ENCODE measurements at regions not wholly inside any gene's neighbourhood (a gene's known extent, or its start where the extent isn't known, plus 50 kb on each side); places are given as distances from the start of the nearest gene placed in this dataset.

DNA sequence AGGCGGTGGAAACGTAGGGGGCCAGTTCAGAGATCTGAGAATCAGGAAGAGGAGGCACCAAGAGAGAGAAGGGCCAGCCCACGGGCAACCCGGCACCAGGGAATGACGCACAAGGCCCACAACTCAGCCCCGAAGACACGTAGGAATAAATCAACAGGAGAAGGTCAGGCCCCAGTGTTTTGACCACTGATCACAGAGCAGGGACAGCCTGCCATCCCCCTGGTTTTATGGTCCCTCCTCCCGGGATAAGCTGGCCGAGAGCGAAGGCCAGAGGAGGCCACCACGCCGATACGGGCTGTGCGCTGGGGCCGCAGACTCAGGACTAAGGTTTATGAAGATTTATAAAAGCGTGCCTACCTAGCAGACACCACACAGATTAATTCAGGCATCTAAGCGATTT, 341.4 kb downstream of the ZNF516 start:
- TF ChIP-seq, protein P1, sequence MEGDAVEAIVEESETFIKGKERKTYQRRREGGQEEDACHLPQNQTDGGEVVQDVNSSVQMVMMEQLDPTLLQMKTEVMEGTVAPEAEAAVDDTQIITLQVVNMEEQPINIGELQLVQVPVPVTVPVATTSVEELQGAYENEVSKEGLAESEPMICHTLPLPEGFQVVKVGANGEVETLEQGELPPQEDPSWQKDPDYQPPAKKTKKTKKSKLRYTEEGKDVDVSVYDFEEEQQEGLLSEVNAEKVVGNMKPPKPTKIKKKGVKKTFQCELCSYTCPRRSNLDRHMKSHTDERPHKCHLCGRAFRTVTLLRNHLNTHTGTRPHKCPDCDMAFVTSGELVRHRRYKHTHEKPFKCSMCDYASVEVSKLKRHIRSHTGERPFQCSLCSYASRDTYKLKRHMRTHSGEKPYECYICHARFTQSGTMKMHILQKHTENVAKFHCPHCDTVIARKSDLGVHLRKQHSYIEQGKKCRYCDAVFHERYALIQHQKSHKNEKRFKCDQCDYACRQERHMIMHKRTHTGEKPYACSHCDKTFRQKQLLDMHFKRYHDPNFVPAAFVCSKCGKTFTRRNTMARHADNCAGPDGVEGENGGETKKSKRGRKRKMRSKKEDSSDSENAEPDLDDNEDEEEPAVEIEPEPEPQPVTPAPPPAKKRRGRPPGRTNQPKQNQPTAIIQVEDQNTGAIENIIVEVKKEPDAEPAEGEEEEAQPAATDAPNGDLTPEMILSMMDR (IDR thresholded peaks at IDR 0.05; ENCODE audit: insufficient read depth, low read depth, low read length) = no peak
- no peak overlapping the region for H3K4me3 ChIP-seq (ENCODE audit: low read depth, low read length)
- no peak for DNase-seq (ENCODE audit: low read depth)

DNA sequence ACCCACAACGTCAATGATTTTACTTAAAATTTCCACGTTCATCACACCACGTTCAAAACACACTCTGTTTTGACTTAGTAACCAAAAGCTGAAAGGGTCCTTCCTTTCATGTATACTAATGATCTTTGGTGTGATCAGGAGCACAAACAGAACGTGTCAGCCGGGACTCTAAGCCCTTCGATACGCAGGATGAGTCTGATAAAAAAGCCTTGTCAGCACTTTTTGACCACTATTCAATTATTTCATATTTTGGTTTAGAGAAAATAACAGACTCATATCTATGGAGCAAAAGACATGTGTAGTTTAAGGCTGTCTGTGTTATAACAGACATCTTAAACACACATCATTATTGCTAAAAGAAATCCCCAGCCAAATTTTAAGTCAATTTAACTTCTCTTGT, 345.3 kb downstream of the ZNF516 start:
- no peak overlapping the region for H3K4me3 ChIP-seq (ENCODE audit: low read depth, low read length)
- no peak for DNase-seq (ENCODE audit: low read depth)
- TF ChIP-seq, protein P1 (IDR thresholded peaks at IDR 0.05; ENCODE audit: insufficient read depth, low read depth, low read length) = no peak

DNA sequence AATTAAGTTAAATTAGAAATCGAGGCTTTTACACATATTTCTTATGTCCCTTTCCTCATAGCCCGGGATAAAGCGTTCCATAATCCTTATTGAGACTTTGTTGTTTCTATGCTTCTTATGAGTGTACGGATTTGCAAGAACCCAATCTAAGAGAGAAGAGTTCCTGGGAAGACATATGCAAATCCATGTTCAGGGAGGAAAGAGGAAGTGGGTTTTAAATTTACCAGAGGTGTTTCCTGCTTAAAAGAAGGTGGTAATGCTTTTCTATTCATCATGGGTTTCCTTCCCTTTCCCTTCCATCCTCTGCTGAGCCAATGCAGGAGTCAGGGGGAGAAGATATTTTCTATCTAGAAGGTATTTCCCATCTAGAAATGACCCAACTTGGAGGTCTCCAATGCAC, 345.8 kb downstream of the ZNF516 start:
- TF ChIP-seq, protein P1 (IDR thresholded peaks at IDR 0.05; ENCODE audit: insufficient read depth, low read depth, low read length) = no peak
- no peak overlapping the region for H3K4me3 ChIP-seq (ENCODE audit: low read depth, low read length)
- no peak for DNase-seq (ENCODE audit: low read depth)

DNA sequence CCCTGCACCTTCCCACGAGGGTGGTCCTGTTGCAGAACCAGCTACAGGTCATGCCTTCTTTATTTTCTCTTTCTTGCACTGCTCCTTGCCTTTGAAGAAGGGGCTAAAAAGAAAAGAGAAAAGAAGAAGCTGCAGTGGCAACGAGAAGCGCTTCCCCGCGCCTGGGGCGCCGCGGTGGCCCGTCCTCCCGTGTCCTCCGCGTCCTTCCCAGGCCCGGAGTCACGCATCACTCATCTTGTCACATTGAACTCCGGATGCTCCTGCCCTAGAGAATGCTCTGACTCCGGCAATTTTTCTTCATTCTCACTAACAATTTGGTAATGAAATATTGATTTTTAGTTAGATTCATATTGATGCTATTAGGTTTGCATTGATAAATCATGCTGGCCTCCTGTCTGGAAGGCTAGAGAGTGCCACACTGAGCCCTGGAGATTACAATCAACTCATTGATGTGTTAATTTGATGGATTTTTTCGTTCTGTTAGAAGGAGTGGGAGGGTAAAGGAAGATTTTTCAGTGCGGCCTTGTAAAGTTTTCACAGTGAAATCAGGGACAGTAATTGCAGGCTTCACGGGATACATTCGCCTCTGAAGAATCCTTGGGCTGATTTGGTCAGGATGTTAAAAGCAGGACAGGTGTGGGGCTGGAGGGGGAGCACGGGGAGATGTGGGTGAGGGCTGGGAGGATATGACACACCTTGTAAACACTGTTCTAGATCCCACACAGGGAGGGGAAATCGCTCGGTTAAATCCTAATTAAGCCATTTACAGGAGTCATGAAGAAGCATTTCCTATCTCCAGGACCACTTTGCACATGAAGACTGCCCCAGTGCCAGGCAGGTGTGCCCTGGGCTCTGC, 349.3 kb downstream of the ZNF516 start:
- TF ChIP-seq, protein P1 (IDR thresholded peaks at IDR 0.05; ENCODE audit: insufficient read depth, low read depth, low read length) = no peak
- H3K4me3 ChIP-seq (ENCODE audit: low read depth, low read length) = no peak overlapping the region
- no peak for DNase-seq (ENCODE audit: low read depth)

DNA sequence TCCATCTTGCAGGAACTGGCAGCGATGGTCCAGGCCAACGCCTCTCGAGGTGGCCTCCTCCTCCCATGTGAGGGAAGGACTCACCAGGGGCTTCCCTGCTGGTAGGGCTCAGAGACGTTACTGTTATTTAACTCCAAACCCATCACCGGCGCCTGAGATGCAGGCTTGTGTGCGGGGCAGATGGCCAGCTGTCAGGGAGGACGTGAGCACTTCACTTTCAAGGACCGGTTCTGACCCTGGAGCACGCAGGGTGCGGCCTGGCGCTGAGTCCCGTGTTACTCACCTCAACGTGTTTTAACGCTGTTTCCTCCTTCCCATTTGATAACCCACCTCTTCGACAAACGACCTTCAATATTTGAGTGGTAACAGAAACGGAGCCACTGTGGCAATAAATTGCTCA, 350.2 kb downstream of the ZNF516 start:
- no peak overlapping the region for H3K4me3 ChIP-seq (ENCODE audit: low read depth, low read length)
- no peak for DNase-seq (ENCODE audit: low read depth)
- TF ChIP-seq, protein P1 (IDR thresholded peaks at IDR 0.05; ENCODE audit: insufficient read depth, low read depth, low read length) = no peak

DNA sequence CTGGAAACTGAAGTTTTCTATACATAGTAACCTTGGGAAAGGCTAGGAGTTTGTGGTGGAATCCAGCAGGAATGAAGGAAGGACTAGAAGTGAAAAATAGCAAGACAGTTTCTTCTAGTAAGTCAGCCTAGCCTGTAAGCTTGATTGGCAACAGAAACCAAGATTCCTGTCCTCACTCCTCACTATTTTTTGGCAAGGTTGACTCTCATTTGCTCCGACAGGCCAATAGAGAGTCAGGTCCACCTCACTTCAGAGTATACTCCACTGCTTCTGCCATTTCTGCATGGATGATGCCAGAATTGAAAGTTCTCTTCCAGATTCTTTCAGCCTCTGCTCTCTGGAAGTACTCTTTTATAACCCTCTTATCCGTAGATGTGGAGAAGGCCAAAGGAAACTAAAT, 352.4 kb downstream of the ZNF516 start:
- no peak for DNase-seq (ENCODE audit: low read depth)
- TF ChIP-seq, protein P1 (IDR thresholded peaks at IDR 0.05; ENCODE audit: insufficient read depth, low read depth, low read length) = no peak
- no peak overlapping the region for H3K4me3 ChIP-seq (ENCODE audit: low read depth, low read length)

DNA sequence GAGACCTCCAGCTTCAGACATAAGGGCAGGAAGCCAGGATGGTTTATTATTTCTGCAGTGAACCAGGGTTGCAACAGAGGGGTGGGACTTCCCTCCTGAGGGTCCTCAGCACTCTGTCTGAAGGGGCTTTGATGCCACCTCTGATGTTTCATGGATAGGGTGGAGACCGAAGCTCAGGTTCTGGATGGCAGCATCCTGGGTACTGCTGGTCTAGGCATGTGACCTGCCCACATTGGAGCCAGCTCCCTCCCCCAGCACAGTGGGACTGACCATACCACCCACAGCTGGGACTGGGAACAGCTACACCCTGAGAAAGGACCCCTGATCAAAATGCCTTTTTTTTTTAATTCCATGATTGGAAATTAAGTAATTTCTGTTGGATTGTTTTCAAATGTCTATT, 355.2 kb downstream of the ZNF516 start:
- TF ChIP-seq, protein P1 (IDR thresholded peaks at IDR 0.05; ENCODE audit: insufficient read depth, low read depth, low read length) = no peak
- no peak for DNase-seq (ENCODE audit: low read depth)
- H3K4me3 ChIP-seq (ENCODE audit: low read depth, low read length) = no peak overlapping the region

Data from fibroblast of villous mesenchyme (primary cell).